ENCODE measurements at regions not wholly inside any gene's neighbourhood (a gene's known extent, or its start where the extent isn't known, plus 50 kb on each side); places are given as distances from the start of the nearest gene placed in this dataset.

DNA sequence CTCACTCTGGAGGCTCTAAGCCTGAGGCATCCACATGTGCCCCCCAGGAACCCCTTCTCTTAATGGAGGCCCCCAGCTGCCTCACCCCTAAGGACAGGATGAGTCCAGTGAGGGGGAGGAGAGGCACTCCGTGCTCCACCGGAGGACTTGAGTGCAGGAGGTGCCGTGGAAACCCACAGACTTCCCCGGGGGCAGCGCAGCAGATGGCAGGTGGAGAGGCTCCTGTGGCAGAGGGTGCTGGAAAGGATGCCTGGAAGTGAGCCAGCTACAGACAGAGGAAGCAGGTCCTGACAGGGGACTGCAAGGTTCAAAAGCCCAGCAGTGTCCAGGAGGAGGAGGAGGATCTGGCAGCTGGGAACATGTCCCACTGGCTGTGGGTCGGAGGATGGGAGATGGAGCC lies 1384.0 kb downstream of the TBC1D22A start:
- Histone ChIP-seq H3K9me3 (ENCODE audit: control insufficient read depth, insufficient read depth, low read length) (peaks cover 61% of the 10 kb centered on the region), H3K27me3 (ENCODE audit: control insufficient read depth, insufficient read depth, low read length) (no peaks in the 10 kb centered on the region), H4K20me1 (ENCODE audit: insufficient read depth, low read length) (no peaks in the 10 kb centered on the region), H3K4me2 (ENCODE audit: low read depth, low read length) (no peak overlapping the region), H3K4me1 (ENCODE audit: control insufficient read depth, insufficient read depth, low read length) (no peaks in the 10 kb centered on the region), H2AK5ac (ENCODE audit: low read depth, low read length) (no peak overlapping the region), H3K14ac (replicated peaks; ENCODE audit: low read depth, low read length) (no peak overlapping the region), H3K9ac (ENCODE audit: low read depth, low read length) (no peak overlapping the region), H3K23ac (ENCODE audit: low read depth, low read length) (no peak overlapping the region), H3K56ac (ENCODE audit: extremely low read depth, insufficient read depth, low read length) (no peak overlapping the region), H4K5ac (ENCODE audit: low read depth, low read length) (no peak overlapping the region), H2BK20ac (ENCODE audit: low read depth, low read length) (no peak overlapping the region), H3K4ac (ENCODE audit: low read depth, low read length) (no peak overlapping the region), H3K27ac (ENCODE audit: insufficient read depth, low read length) (no peak overlapping the region), H4K91ac (ENCODE audit: insufficient read depth, low read depth, low read length) (no peak overlapping the region), H2BK120ac (ENCODE audit: low read depth, low read length) (no peak overlapping the region), H2BK15ac (ENCODE audit: low read depth, low read length) (no peak overlapping the region), H4K8ac (ENCODE audit: low read depth in 2 of 2, low read length in 2 of 2) (no peak overlapping the region), H2AK9ac (replicated peaks; ENCODE audit: low read depth, low read length, poor library complexity) (no peak overlapping the region), H3K36me3 (ENCODE audit: control insufficient read depth, insufficient read depth, low read length) (no peaks in the 10 kb centered on the region), H3K9me1 (ENCODE audit: insufficient read depth, low read length) (no peaks in the 10 kb centered on the region), H2BK5ac (ENCODE audit: low read depth, low read length, poor library complexity, severe bottlenecking) (no peak overlapping the region), H3K18ac (ENCODE audit: low read depth, low read length) (no peak overlapping the region), H3K79me1 (ENCODE audit: low read depth in 1 of 2, low read length in 2 of 2) (no peaks in the 10 kb centered on the region), H2AFZ (replicated peaks; ENCODE audit: low read length, poor library complexity) (no peak overlapping the region), H3K4me3 (ENCODE audit: insufficient read depth, low read depth, low read length) (no peak overlapping the region)
- ChIA-PET CTCF (no interaction called here), POLR2A (ENCODE audit: unreplicated experiment) (no interaction called here)
- intact Hi-C loops (cut with micrococcal nuclease) (no loop called here), in situ Hi-C loops (cut with MboI; ENCODE audit: low sequenced_read_pairs) (no loop called here), dilution Hi-C loops (cut with HindIII; ENCODE audit: low sequenced_read_pairs, unreplicated experiment) (no loop called here)
- ATAC-seq (ENCODE audit: low read depth) = no peak
- no TSS peak for BruUV-seq (replicated peaks)
- TF ChIP-seq ELK1 (IDR thresholded peaks at IDR 0.05; ENCODE audit: borderline replicate concordance, low read depth, low read length) (no peak), BHLHE40 (IDR thresholded peaks at IDR 0.05; ENCODE audit: low read depth, low read length) (no peak), FOS (IDR thresholded peaks at IDR 0.05; ENCODE audit: low read depth, low read length) (no peak), MAFK (IDR thresholded peaks at IDR 0.05; ENCODE audit: low read depth, low read length) (no peak), CEBPB (IDR thresholded peaks at IDR 0.05; ENCODE audit: low read depth, low read length) (no peak), NFE2L2 (IDR thresholded peaks at IDR 0.05; ENCODE audit: low read depth, low read length) (no peak), CHD1 (IDR thresholded peaks at IDR 0.05; ENCODE audit: low read depth, low read length) (no peak), MAZ (IDR thresholded peaks at IDR 0.05; ENCODE audit: borderline replicate concordance, low read depth, low read length) (no peak), USF2 (IDR thresholded peaks at IDR 0.05; ENCODE audit: low read depth, low read length) (no peak), SMC3 (IDR thresholded peaks at IDR 0.05; ENCODE audit: low read depth, low read length) (no peak), RCOR1 (IDR thresholded peaks at IDR 0.05; ENCODE audit: insufficient replicate concordance, low read length) (no peak), MXI1 (IDR thresholded peaks at IDR 0.05; ENCODE audit: borderline replicate concordance, low read depth, low read length) (no peak), RFX5 (IDR thresholded peaks at IDR 0.05; ENCODE audit: low read depth, low read length) (no peak), RAD21 (IDR thresholded peaks at IDR 0.05; ENCODE audit: low read length) (no peak), POLR2A (IDR thresholded peaks at IDR 0.05; ENCODE audit: low read depth, low read length) (no peak)
- TF ChIP-seq, protein P1, sequence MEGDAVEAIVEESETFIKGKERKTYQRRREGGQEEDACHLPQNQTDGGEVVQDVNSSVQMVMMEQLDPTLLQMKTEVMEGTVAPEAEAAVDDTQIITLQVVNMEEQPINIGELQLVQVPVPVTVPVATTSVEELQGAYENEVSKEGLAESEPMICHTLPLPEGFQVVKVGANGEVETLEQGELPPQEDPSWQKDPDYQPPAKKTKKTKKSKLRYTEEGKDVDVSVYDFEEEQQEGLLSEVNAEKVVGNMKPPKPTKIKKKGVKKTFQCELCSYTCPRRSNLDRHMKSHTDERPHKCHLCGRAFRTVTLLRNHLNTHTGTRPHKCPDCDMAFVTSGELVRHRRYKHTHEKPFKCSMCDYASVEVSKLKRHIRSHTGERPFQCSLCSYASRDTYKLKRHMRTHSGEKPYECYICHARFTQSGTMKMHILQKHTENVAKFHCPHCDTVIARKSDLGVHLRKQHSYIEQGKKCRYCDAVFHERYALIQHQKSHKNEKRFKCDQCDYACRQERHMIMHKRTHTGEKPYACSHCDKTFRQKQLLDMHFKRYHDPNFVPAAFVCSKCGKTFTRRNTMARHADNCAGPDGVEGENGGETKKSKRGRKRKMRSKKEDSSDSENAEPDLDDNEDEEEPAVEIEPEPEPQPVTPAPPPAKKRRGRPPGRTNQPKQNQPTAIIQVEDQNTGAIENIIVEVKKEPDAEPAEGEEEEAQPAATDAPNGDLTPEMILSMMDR (conservative IDR thresholded peaks at IDR 0.05; ENCODE audit: low read depth, low read length) = no peak
- DNase-seq = no peak
- WGBS, 2 experiments (ENCODE audit: extremely low coverage in 2 of 2, insufficient read length in 1 of 2) = 68% methylated on average over 4 of the region's 6 CpGs; no CpG with 5 or more reads in 1 of the 2 experiments

All from IMR-90 (cell line).